ENCODE measurements at regions not wholly inside any gene's neighbourhood (a gene's known extent, or its start where the extent isn't known, plus 50 kb on each side); places are given as distances from the start of the nearest gene placed in this dataset.
A peak's percentile ranks its signal among the peaks of the same experiment; 100 is the strongest.
"Not testable (repeated sequence)": the region's sequence is repeated elsewhere in the genome, so short reads cannot be mapped to it uniquely, and the experiment has no call there.

DNA sequence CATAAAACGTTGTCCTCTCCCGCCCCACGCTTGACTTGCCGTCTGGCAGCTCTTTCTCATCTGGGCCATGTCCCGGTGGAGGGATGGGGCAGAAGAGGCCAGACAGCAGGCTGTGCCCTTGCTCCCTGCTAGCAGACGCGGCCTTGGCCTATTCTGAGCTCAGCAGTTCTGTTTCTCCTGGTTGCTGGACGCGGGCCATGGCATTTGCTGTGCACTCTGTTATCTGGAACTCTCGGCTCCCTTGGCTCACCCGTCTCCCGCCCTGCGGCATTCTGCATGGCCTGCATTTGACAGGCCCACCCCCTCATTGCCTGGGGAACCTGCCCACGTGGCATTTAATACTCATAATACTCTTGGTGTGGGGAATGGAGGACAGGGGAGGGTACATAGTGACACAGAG is 146.3 kb downstream of the BCL2L11 start:
- TF ChIP-seq, protein P1, sequence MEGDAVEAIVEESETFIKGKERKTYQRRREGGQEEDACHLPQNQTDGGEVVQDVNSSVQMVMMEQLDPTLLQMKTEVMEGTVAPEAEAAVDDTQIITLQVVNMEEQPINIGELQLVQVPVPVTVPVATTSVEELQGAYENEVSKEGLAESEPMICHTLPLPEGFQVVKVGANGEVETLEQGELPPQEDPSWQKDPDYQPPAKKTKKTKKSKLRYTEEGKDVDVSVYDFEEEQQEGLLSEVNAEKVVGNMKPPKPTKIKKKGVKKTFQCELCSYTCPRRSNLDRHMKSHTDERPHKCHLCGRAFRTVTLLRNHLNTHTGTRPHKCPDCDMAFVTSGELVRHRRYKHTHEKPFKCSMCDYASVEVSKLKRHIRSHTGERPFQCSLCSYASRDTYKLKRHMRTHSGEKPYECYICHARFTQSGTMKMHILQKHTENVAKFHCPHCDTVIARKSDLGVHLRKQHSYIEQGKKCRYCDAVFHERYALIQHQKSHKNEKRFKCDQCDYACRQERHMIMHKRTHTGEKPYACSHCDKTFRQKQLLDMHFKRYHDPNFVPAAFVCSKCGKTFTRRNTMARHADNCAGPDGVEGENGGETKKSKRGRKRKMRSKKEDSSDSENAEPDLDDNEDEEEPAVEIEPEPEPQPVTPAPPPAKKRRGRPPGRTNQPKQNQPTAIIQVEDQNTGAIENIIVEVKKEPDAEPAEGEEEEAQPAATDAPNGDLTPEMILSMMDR (conservative IDR thresholded peaks at IDR 0.05; ENCODE audit: low read depth, low read length): peak; percentile 13
- peak; percentile 74 for DNase-seq (ENCODE audit: low read depth)

DNA sequence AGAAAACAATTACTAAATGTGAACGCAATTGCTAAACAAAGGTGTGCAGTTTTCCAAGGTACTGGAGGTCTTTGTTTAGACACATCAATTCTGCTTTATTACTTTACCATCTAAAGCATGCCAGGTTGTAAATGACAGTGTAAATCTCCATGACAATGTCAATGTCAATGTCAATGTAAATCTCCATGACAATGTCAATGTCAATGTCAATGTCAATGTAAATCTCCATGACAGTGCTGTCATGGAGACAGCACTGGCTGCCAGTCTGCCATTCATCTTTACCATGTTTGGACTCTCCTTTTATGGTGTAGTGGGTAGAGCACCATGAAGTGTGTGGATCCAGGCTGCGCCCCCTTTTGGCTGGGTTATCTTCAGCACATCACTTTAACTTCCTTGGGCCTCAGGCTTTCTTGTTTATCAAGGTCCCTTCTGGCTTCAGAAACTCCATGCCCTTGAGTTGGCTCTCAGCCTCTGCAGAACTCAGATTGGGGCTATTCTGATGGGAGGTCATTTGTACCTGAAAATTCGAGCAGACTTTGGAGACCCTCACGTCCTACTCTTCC is 149.1 kb downstream of the BCL2L11 start:
- DNase-seq (ENCODE audit: low read depth); H3K4me3 ChIP-seq (ENCODE audit: low read depth, low read length): not testable (repeated sequence)

More for the DNA sequence above, 146.3 kb downstream of the BCL2L11 start:
- H3K4me3 ChIP-seq (ENCODE audit: low read depth, low read length): not testable (repeated sequence)

DNA sequence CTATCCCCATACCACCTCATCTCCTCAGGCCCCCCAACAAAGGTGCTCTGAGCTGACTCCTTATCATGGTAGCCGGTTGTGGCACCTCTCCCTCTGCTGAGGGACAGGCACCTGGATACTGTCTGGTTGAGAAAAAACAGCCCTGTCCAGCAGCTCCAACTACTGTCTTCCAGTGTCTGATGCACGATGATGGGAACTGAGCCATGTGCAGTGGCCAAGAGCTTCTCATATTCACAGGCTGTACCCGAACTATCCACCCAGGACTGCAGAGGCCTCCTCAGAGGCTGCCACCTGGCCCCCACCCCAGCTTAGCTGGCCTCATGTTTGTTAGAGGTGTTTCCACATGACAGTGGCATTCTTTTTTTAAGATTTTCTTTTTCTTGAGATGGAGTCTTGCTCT is 149.9 kb downstream of the BCL2L11 start:
- not testable (repeated sequence) for H3K4me3 ChIP-seq (ENCODE audit: low read depth, low read length); DNase-seq (ENCODE audit: low read depth)

DNA sequence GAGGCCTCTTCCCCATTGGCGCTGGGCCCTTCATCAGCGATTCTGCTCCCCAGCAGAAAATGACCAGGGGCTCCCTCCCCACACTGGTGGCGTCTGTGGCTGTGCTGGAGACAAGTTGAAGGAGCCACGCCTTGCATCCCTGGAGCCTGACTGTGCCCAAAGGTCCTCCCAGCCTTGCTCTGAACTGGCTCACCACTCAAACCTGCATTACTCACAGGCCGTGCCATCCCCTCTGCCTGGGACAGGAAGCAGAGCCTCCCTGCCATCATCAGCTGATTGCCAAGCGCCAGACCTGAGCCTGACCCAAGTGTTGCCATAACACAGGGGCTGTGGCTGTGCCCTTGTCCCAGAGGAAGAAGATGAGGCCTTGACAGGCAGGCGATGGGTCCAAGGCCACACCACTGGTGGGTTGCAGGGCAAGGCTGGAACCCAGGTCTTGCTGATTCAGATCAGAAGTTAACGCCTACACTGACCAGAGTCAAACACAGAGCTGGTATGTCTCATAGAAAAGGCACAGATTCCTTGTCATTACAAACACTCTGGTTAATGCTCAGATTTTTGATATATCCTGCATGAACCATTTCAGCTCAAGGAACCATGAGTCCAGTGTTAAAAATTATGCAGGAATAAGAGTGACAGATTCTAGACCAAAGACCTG is 151.1 kb downstream of the BCL2L11 start:
- H3K4me3 ChIP-seq (ENCODE audit: low read depth, low read length); DNase-seq (ENCODE audit: low read depth): not testable (repeated sequence)

GRCh38 chr2:111273007-111273406 is 152.3 kb downstream of the BCL2L11 start:
- DNase-seq (ENCODE audit: low read depth); H3K4me3 ChIP-seq (ENCODE audit: low read depth, low read length): not testable (repeated sequence)

DNA sequence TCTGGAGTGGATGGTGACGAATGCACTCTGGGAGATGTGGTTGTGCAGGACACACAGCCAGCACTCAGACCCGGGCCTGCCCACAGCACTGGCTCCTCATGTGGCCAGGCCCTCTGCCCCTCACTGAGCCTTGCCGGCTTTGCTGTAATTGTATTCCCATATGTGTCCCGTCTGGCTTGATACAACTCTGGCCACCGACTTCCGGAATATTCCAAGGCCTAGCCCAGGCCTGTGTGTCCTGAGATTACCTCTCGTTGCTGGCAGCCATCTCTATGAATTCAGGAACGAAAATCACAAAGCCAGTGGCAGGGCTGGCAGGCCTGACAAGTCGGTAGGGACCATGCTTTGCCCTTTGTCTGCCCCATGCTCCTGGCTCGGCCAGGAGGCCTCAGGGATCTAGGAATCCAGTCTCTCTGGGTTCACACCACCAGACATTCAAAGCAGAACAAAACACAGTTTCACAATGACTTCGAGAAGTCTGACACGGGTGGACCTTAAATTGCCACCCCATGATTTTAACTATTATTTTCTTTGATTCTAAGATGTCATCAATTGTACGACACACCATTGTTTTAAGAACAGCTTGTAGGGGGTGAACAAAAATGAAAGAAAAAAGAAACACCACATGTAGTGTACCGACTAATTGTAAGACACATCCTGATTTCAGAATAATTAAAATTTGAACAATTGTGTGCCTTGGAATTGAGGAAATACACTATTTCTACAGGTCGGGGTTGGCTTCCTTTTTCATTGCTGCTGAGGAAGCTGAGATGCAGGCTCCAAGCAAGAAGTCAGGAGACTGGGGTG is 154.5 kb downstream of the BCL2L11 start:
- H3K4me3 ChIP-seq (ENCODE audit: low read depth, low read length); DNase-seq (ENCODE audit: low read depth): not testable (repeated sequence)

DNA sequence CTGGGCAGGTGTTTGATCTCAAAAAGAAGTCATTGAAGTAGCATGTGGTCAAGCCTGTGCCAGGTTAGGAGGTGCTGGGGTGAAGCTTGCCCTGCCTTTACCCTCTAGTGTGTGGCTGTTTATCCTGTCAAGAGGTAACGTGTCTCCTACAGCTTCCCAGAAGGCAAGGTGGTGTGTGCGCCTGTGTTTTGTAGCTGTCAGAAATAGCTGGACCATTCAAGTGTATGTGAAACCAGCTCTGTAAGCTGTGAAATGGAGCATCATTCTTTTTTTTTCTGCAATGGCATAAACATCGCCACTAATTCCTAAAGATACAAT is 155.1 kb downstream of the BCL2L11 start:
- not testable (repeated sequence) for H3K4me3 ChIP-seq (ENCODE audit: low read depth, low read length); DNase-seq (ENCODE audit: low read depth)

DNA sequence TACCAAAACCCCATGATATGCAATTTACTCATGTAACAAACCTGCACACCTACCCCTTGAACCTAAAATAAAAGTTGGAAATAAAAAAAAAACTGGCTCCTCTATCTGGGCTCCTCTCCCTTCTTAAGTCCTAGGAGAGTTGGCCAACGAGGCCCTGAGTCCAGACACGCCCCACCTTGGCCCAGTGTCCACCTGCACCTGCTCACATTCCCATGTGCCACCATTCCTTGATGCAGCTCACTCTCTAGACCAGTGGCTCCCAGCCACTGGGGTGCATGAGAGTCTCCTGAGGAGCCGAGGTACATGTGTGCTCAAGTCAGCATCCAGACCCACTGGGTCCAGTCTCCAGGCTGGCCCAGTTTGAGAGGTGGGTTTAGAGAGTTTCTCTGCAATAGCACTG is 157.4 kb downstream of the BCL2L11 start:
- not testable (repeated sequence) for DNase-seq (ENCODE audit: low read depth); H3K4me3 ChIP-seq (ENCODE audit: low read depth, low read length)

- not testable (repeated sequence) for DNase-seq (ENCODE audit: low read depth); H3K4me3 ChIP-seq (ENCODE audit: low read depth, low read length)
These were observed 160.1 kb downstream of the BCL2L11 start for GRCh38 chr2:111280709-111281286.

- DNase-seq (ENCODE audit: low read depth); H3K4me3 ChIP-seq (ENCODE audit: low read depth, low read length): not testable (repeated sequence)
These were observed 161.4 kb downstream of the BCL2L11 start for GRCh38 chr2:111282162-111282561.

GRCh38 chr2:111287646-111288568 is 167.2 kb downstream of the BCL2L11 start:
- DNase-seq (ENCODE audit: low read depth); H3K4me3 ChIP-seq (ENCODE audit: low read depth, low read length): not testable (repeated sequence)

GRCh38 chr2:111290370-111290769 is 169.7 kb downstream of the BCL2L11 start:
- not testable (repeated sequence) for H3K4me3 ChIP-seq (ENCODE audit: low read depth, low read length); DNase-seq (ENCODE audit: low read depth)

- H3K4me3 ChIP-seq (ENCODE audit: low read depth, low read length); DNase-seq (ENCODE audit: low read depth): not testable (repeated sequence)
These were observed 170.9 kb downstream of the BCL2L11 start for GRCh38 chr2:111291566-111291965.

GRCh38 chr2:111292232-111292968 is 171.7 kb downstream of the BCL2L11 start:
- H3K4me3 ChIP-seq (ENCODE audit: low read depth, low read length); DNase-seq (ENCODE audit: low read depth): not testable (repeated sequence)

GRCh38 chr2:111294699-111295098 is 174.0 kb downstream of the BCL2L11 start:
- not testable (repeated sequence) for DNase-seq (ENCODE audit: low read depth); H3K4me3 ChIP-seq (ENCODE audit: low read depth, low read length)

DNA sequence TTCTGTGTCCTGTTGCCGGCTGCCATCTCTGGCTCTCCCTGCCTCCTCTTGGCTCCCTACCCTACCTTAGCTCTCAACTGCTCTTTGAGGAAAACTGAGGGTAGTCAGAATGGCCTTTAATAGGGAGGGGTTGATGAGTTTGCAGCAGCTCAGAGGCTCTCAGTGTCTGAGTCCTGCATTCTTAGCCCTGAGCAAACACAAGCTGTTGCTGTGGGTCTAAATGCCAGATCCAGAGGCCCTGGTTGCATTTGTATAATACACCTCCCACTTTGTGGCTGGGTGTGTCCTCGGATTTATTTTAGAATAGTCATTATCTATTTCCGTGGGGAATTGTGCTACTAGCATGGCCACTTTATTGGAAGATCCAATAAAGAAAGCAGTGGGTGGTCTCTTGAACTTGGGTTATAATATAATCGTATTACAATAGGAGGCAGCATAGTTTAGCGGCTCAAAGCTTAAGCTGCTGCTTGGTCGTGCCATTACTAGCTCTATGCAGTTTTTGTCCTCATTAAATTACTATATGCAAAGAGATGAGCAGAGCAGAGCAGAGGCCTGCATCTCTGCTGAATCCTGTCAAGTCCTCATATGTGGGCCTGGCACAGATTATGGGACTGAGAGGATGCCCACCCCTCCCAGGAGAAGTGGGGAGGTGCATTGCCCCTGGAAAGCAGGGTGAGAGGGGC is 175.5 kb downstream of the BCL2L11 start:
- DNase-seq (ENCODE audit: low read depth); H3K4me3 ChIP-seq (ENCODE audit: low read depth, low read length): not testable (repeated sequence)

Data from choroid plexus epithelial cell (primary cell).